B cell (primary cell): ENCODE measurements at regions not wholly inside any gene's neighbourhood (a gene's known extent, or its start where the extent isn't known, plus 50 kb on each side); places are given as distances from the start of the nearest gene placed in this dataset.
"Not testable (repeated sequence)": the region's sequence is repeated elsewhere in the genome, so short reads cannot be mapped to it uniquely, and the experiment has no call there.

Experiments used
- ATAC-seq: fragments of 200-7000 bp; cut with Tn5 transposase; one replicate; pipeline ENCODE4 v1.10.0; 2021; ENCODE audit warnings: low read depth, mild to moderate bottlenecking, moderate number of reproducible peaks, moderate library complexity
- CTCF ChIA-PET: fragments of 350-600 bp; sonication (Branson Sonifier 250); formaldehyde crosslinking; loops from one replicate; lab custom pipeline; 2021; ENCODE audit warnings: antibody characterized with exemption, inconsistent platforms; lab: Charles Lee
- POLR2A ChIA-PET: fragments of 350-600 bp; sonication (Branson Sonifier 250); formaldehyde crosslinking; loops from one replicate; lab custom pipeline; 2021; ENCODE audit warnings: antibody characterized with exemption; lab: Charles Lee
- DNase-seq: peaks from one replicate; pipeline ENCODE4 v3.0.0; 2013
- H2AFZ ChIP-seq: 2 replicates; pipeline ENCODE4 v1.6.1; 2012; ENCODE audit warnings: mild to moderate bottlenecking, low read depth, low read length; ENCODE audit not compliant: insufficient read depth, poor library complexity, severe bottlenecking
- H3K27ac ChIP-seq, 2 donors: 1 replicate in 1 of 2; 2 replicates in 1 of 2; pipeline ENCODE4 v1.5.1; 2012 to 2013; ENCODE audit warnings: low read length in 2 of 2, mild to moderate bottlenecking in 2 of 2, moderate library complexity in 1 of 2
- H3K27me3 ChIP-seq, 4 experiments: fragments of 200-600 bp in 1 of 4; sonication (generic) in 1 of 4; replicated peaks in 1 of 4; 1 replicate in 2 of 4; 2 replicates in 2 of 4; pipeline versions ENCODE4 v1.6.1 to v1.7.0; 2013 to 2016; ENCODE audit warnings: low read length in 3 of 4, mild to moderate bottlenecking in 2 of 4, mixed read lengths in 1 of 4, moderate library complexity in 1 of 4; ENCODE audit not compliant: insufficient read depth in 4 of 4, control insufficient read depth in 3 of 4; ENCODE audit errors: control extremely low read depth in 1 of 4
- H3K36me3 ChIP-seq, 2 experiments: replicated peaks in 1 of 2; 1 replicate in 1 of 2; 2 replicates in 1 of 2; pipeline versions ENCODE4 v1.6.1 to v1.7.1; 2013; ENCODE audit warnings: low read length in 1 of 2; ENCODE audit not compliant: insufficient read depth in 2 of 2, control insufficient read depth in 1 of 2; ENCODE audit errors: control extremely low read depth in 1 of 2, extremely low read depth in 1 of 2
- H3K4me1 ChIP-seq, 2 donors: fragments of 200-600 bp in 1 of 2; sonication (generic) in 1 of 2; 1 replicate in 1 of 2; 2 replicates in 1 of 2; pipeline versions ENCODE4 v1.5.1 to v1.6.1; 2013 to 2017; ENCODE audit warnings: low read length in 2 of 2; ENCODE audit not compliant: control insufficient read depth in 2 of 2, insufficient read depth in 2 of 2
- H3K4me2 ChIP-seq: replicated peaks from 2 replicates; pipeline ENCODE3; 2012; ENCODE audit warnings: mild to moderate bottlenecking, low read depth, low read length; ENCODE audit not compliant: poor library complexity, severe bottlenecking
- H3K4me3 ChIP-seq, 5 experiments: fragments of 200-600 bp in 1 of 5; sonication (generic) in 1 of 5; 1 replicate in 3 of 5; 2 replicates in 2 of 5; pipeline versions ENCODE4 v1.5.1 to v1.7.0; 2011 to 2016; ENCODE audit warnings: low read length in 4 of 5, mild to moderate bottlenecking in 4 of 5, low read depth in 2 of 5, control low read depth in 1 of 5, moderate library complexity in 1 of 5; ENCODE audit not compliant: insufficient read depth in 1 of 5; ENCODE audit errors: control extremely low read depth in 1 of 5, extremely low read depth in 1 of 5
- H3K79me2 ChIP-seq: fragments of 200-600 bp; sonication (generic); one replicate; pipeline ENCODE4 v1.6.0; 2016; ENCODE audit warnings: low read length; ENCODE audit not compliant: control insufficient read depth, insufficient read depth
- H3K9ac ChIP-seq: fragments of 200-600 bp; sonication (generic); 2 replicates; pipeline ENCODE4 v1.6.1; 2017; ENCODE audit warnings: mild to moderate bottlenecking, low read length, moderate library complexity
- H3K9me3 ChIP-seq, 3 donors: one replicate each; pipeline versions ENCODE4 v1.6.1 to v1.7.1; 2013; ENCODE audit warnings: low read length in 2 of 3; ENCODE audit not compliant: control insufficient read depth in 2 of 3, insufficient read depth in 1 of 3; ENCODE audit errors: control extremely low read depth in 1 of 3
- H4K20me1 ChIP-seq: 2 replicates; pipeline ENCODE4 v1.6.0; 2012; ENCODE audit warnings: mild to moderate bottlenecking, low read length; ENCODE audit not compliant: insufficient read depth, control insufficient read depth, poor library complexity, severe bottlenecking
- H3K27ac Mint-ChIP-seq: one replicate; pipeline ENCODE4 v1.8.0; 2021; ENCODE audit warnings: mixed read lengths
- H3K27me3 Mint-ChIP-seq: one replicate; pipeline ENCODE4 v1.8.0; 2021; ENCODE audit warnings: mixed read lengths
- H3K4me1 Mint-ChIP-seq: one replicate; pipeline ENCODE4 v1.8.0; 2021; ENCODE audit warnings: mixed read lengths
- H3K4me3 Mint-ChIP-seq: one replicate; pipeline ENCODE4 v1.8.0; 2021; ENCODE audit warnings: mixed read lengths
- H3K9me3 Mint-ChIP-seq: one replicate; pipeline ENCODE4 v1.8.0; 2022; ENCODE audit warnings: mixed read lengths; ENCODE audit not compliant: insufficient read depth
- WGBS: methylation state at CpG from one replicate; pipeline ENCODE4 v1.1.5; 2013; ENCODE audit warnings: missing lambda C conversion rate; ENCODE audit not compliant: insufficient coverage; 5-methylcytosine and 5-hydroxymethylcytosine counted together
- intact Hi-C: fragments of 100-400 bp; cut with micrococcal nuclease; formaldehyde crosslinking; loops from one replicate; pipeline ENCODE4 v1.10.0; 2022

- DNase-seq, H3K27me3 Mint-ChIP-seq, H4K20me1 ChIP-seq, intact Hi-C loops, H3K79me2 ChIP-seq, H3K36me3 ChIP-seq, H3K27ac Mint-ChIP-seq, H3K4me3 Mint-ChIP-seq, CTCF ChIA-PET, H3K9me3 Mint-ChIP-seq, H3K4me1 Mint-ChIP-seq, H2AFZ ChIP-seq, H3K4me3 ChIP-seq, H3K9ac ChIP-seq, H3K27ac ChIP-seq, H3K4me2 ChIP-seq, POLR2A ChIA-PET, H3K27me3 ChIP-seq, H3K4me1 ChIP-seq: not testable (repeated sequence)
- peak; percentile 24 for ATAC-seq
- H3K9me3 ChIP-seq = peaks cover 0 to 51% (median 10%) of the 10 kb centered on the region in 3 donors
- 89% methylated on average over 5 of the region's 9 CpGs for WGBS
These were observed 752.3 kb upstream of the TPTE start for GRCh38 chr21:9769131-9769498.

DNA sequence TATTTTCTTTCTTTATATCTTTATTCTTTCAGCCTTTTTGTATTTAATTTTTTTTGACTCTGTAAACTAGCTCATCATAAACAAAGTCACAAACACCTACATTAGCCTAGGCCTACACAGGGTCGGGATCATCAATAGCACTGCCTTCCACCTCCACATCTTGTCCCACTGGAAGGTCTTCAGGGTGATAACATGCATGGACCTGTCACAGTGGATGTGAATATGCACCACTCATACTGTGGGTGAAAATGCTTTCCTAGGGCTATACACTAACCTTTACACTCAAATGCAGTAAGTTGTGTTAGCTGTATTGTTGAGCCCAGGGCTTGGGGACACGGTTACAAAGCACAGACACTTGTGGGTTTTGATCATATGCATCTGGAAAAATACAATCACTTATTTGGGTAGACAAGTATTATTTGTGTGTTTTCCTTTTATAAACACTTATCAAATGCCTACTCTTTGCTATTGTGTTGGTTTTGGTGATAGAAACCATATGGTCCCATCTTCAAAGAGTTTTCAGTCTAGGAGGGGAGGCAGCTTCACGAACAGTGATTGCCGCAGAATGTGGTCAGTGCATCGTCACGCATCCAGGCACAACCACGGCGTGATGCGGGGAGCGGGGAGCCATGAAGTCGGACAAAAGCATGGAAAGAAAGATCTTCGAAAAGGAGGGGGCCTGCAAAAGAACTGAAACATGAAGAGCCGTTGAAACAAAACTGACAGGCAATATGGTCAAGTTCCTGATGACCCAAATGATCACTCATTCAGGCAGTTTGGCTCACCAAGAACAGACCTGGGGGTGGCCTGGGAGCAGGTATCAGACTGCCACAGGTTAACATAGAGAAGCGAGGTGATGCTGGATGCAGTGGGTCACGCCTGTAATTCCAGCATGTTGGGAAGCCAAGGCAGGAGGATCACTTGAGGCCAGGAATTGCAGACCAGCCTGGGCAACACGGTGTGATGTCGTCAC is 751.4 kb upstream of the TPTE start:
- POLR2A ChIA-PET, H3K36me3 ChIP-seq, H3K79me2 ChIP-seq, H3K27me3 Mint-ChIP-seq, H3K4me1 Mint-ChIP-seq, DNase-seq, H3K4me1 ChIP-seq, intact Hi-C loops, H4K20me1 ChIP-seq, H3K4me3 Mint-ChIP-seq, CTCF ChIA-PET, H2AFZ ChIP-seq, H3K27me3 ChIP-seq, H3K27ac Mint-ChIP-seq, H3K27ac ChIP-seq, H3K9me3 Mint-ChIP-seq, H3K9ac ChIP-seq, ATAC-seq, H3K4me3 ChIP-seq, H3K4me2 ChIP-seq: not testable (repeated sequence)
- peaks cover 0 to 58% (median 14%) of the 10 kb centered on the region in 3 donors for H3K9me3 ChIP-seq
- 78% methylated on average over 16 of the region's 17 CpGs for WGBS

GRCh38 chr21:9771466-9772347 is 749.7 kb upstream of the TPTE start:
- 69% methylated on average over 14 of the region's 17 CpGs for WGBS
- H3K36me3 ChIP-seq, ATAC-seq, H3K79me2 ChIP-seq, H3K4me3 ChIP-seq, H3K9ac ChIP-seq, intact Hi-C loops, DNase-seq, H3K4me2 ChIP-seq, H4K20me1 ChIP-seq, POLR2A ChIA-PET, H2AFZ ChIP-seq, H3K4me1 Mint-ChIP-seq, H3K4me1 ChIP-seq, H3K27ac Mint-ChIP-seq, H3K27me3 ChIP-seq, H3K27ac ChIP-seq, H3K27me3 Mint-ChIP-seq, H3K4me3 Mint-ChIP-seq: not testable (repeated sequence)
- peaks cover 0 to 74% (median 14%) of the 10 kb centered on the region in 3 donors for H3K9me3 ChIP-seq
- CTCF ChIA-PET = interaction anchor here (0.6 kb wide), 1 partner anchor 13 kb away, joined by 3 read pairs; no protein-coding TSS in a partner anchor
- peaks cover 16% of the 10 kb centered on the region for H3K9me3 Mint-ChIP-seq
